MM.1S (cell line): ENCODE measurements at regions not wholly inside any gene's neighbourhood (a gene's known extent, or its start where the extent isn't known, plus 50 kb on each side); places are given as distances from the start of the nearest gene placed in this dataset.

Experiments
- DNase-seq: peaks from one replicate; pipeline ENCODE4 v3.0.0-alpha.2; 2015
- H2AFZ ChIP-seq: fragments of 300-600 bp; sonication (generic); 2 replicates; pipeline ENCODE4 v1.6.0; 2016; ENCODE audit warnings: antibody characterized with exemption, low read length
- H3F3A ChIP-seq: fragments of 300-600 bp; sonication (generic); 2 replicates; pipeline ENCODE4 v1.6.1; 2016; ENCODE audit warnings: mild to moderate bottlenecking, antibody characterized with exemption, low read length, moderate library complexity, mixed read lengths; ENCODE audit not compliant: insufficient read depth
- H3K27ac ChIP-seq: fragments of 300-600 bp; sonication (generic); 2 replicates; pipeline ENCODE4 v1.5.1; 2016; ENCODE audit warnings: mild to moderate bottlenecking, low read length
- H3K27me3 ChIP-seq: fragments of 300-600 bp; sonication (generic); replicated peaks from 2 replicates; pipeline ENCODE4 v1.6.0; 2016; ENCODE audit warnings: low read length; ENCODE audit not compliant: insufficient read depth
- H3K36me3 ChIP-seq: fragments of 300-600 bp; sonication (generic); replicated peaks from 2 replicates; pipeline ENCODE4 v1.6.1; 2016; ENCODE audit warnings: mild to moderate bottlenecking, low read length, mixed read lengths; ENCODE audit not compliant: insufficient read depth
- H3K4me1 ChIP-seq: fragments of 300-600 bp; sonication (generic); 2 replicates; pipeline ENCODE4 v1.6.1; 2016; ENCODE audit warnings: low read length, mixed read lengths
- H3K4me2 ChIP-seq: fragments of 300-600 bp; sonication (generic); 2 replicates; pipeline ENCODE4 v1.6.0; 2016; ENCODE audit warnings: low read depth, low read length
- H3K4me3 ChIP-seq: fragments of 300-600 bp; sonication (generic); 2 replicates; pipeline ENCODE4 v1.5.1; 2016; ENCODE audit warnings: low read length, mixed read lengths
- H3K79me2 ChIP-seq: fragments of 300-600 bp; sonication (generic); 2 replicates; pipeline ENCODE4 v1.6.1; 2016; ENCODE audit warnings: mixed run types, low read length, mixed read lengths
- H3K9ac ChIP-seq: fragments of 300-600 bp; sonication (generic); 2 replicates; pipeline ENCODE4 v1.6.1; 2016; ENCODE audit warnings: low read length, mixed read lengths
- H3K9me2 ChIP-seq: fragments of 300-600 bp; sonication (generic); replicated peaks from 2 replicates; pipeline ENCODE4 v1.6.1; 2016; ENCODE audit warnings: mild to moderate bottlenecking, low read length, mixed read lengths; ENCODE audit not compliant: insufficient read depth
- H3K9me3 ChIP-seq: fragments of 300-600 bp; sonication (generic); replicated peaks from 2 replicates; pipeline ENCODE4 v1.6.1; 2016; ENCODE audit warnings: mild to moderate bottlenecking, low read length, mixed read lengths; ENCODE audit not compliant: insufficient read depth
- H4K20me1 ChIP-seq: fragments of 300-600 bp; sonication (generic); 2 replicates; pipeline ENCODE4 v1.6.1; 2016; ENCODE audit warnings: mild to moderate bottlenecking, low read length, moderate library complexity, mixed read lengths; ENCODE audit not compliant: insufficient read depth
- CTCF ChIP-seq: fragments of 300-600 bp; sonication (generic); IDR thresholded peaks from 2 replicates; pipeline ENCODE4 v1.5.1; 2016; ENCODE audit warnings: antibody characterized with exemption, low read length, mixed read lengths
- EZH2 ChIP-seq: fragments of 300-600 bp; sonication (generic); optimal IDR thresholded peaks from 2 replicates; pipeline ENCODE3; 2017; ENCODE audit warnings: low read depth, mild to moderate bottlenecking, antibody characterized with exemption, low read length, mixed read lengths
- EZH2phosphoT487 ChIP-seq: fragments of 300-600 bp; sonication (generic); IDR thresholded peaks from 2 replicates; pipeline ENCODE4 v1.6.1; 2018; ENCODE audit warnings: antibody characterized with exemption, low read length

DNA sequence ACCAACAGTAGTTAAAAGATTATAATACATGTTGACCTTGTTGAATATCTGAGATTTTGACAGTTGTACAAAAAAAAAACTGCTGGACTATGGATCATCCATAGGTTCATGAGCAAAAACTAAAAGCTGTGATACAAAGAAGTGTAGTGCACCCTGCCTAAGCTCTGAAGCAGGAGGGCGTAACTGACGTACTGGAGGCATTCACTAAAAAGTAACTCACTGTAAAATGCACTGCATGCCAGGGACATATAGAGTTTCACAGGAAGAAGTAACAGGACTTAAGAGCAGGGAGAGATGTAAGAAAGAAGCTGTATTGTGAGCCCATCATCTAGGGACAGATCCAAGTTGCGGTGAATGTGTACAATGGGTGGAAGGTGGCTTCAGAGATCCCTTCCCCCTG is 177.9 kb downstream of the IRS2 start:
- DNase-seq = no peak
- H2AFZ ChIP-seq = no peak overlapping the region
- H4K20me1 ChIP-seq = no peaks in the 10 kb centered on the region
- no peak overlapping the region for H3K27ac ChIP-seq
- H3K9me3 ChIP-seq = no peaks in the 10 kb centered on the region
- no peaks in the 10 kb centered on the region for H3K36me3 ChIP-seq
- no peaks in the 10 kb centered on the region for H3K27me3 ChIP-seq
- TF ChIP-seq CTCF (no peak), EZH2 (no peak), EZH2phosphoT487 (no peak)
- no peak overlapping the region for H3K9ac ChIP-seq
- H3K4me2 ChIP-seq = no peak overlapping the region
- H3K4me3 ChIP-seq = no peak overlapping the region
- no peaks in the 10 kb centered on the region for H3K9me2 ChIP-seq
- H3K79me2 ChIP-seq = no peaks in the 10 kb centered on the region
- H3F3A ChIP-seq = no peaks in the 10 kb centered on the region
- no peaks in the 10 kb centered on the region for H3K4me1 ChIP-seq

- Histone ChIP-seq H3K9me2 (no peaks in the 10 kb centered on the region), H3K27ac (no peak overlapping the region), H3K79me2 (no peaks in the 10 kb centered on the region), H4K20me1 (no peaks in the 10 kb centered on the region), H3K9me3 (no peaks in the 10 kb centered on the region), H3K4me2 (no peak overlapping the region), H3K9ac (no peak overlapping the region), H2AFZ (no peak overlapping the region), H3K4me3 (no peak overlapping the region), H3K27me3 (no peaks in the 10 kb centered on the region), H3K36me3 (no peaks in the 10 kb centered on the region), H3K4me1 (no peaks in the 10 kb centered on the region), H3F3A (no peaks in the 10 kb centered on the region)
- no peak for DNase-seq
- TF ChIP-seq CTCF (no peak), EZH2 (no peak), EZH2phosphoT487 (no peak)
Measured at GRCh38 chr13:109608059-109608458, 178.3 kb downstream of the IRS2 start.

GRCh38 chr13:109606520-109606919 is 179.9 kb downstream of the IRS2 start:
- no peak overlapping the region for H3K4me2 ChIP-seq
- no peak overlapping the region for H3K27ac ChIP-seq
- H4K20me1 ChIP-seq = no peaks in the 10 kb centered on the region
- no peaks in the 10 kb centered on the region for H3K79me2 ChIP-seq
- H3K9me2 ChIP-seq = no peaks in the 10 kb centered on the region
- no peak overlapping the region for H3K4me3 ChIP-seq
- H3K4me1 ChIP-seq = no peaks in the 10 kb centered on the region
- no peaks in the 10 kb centered on the region for H3K36me3 ChIP-seq
- H2AFZ ChIP-seq = no peak overlapping the region
- DNase-seq = no peak
- H3K9ac ChIP-seq = no peak overlapping the region
- TF ChIP-seq EZH2 (no peak), EZH2phosphoT487 (no peak), CTCF (no peak)
- no peaks in the 10 kb centered on the region for H3K27me3 ChIP-seq
- no peaks in the 10 kb centered on the region for H3K9me3 ChIP-seq
- no peaks in the 10 kb centered on the region for H3F3A ChIP-seq

GRCh38 chr13:109605846-109606245 is 180.5 kb downstream of the IRS2 start:
- Histone ChIP-seq H3K27me3 (no peaks in the 10 kb centered on the region), H3K9ac (no peak overlapping the region), H3K27ac (no peak overlapping the region), H3K4me3 (no peak overlapping the region), H3K9me2 (no peaks in the 10 kb centered on the region), H3K79me2 (no peaks in the 10 kb centered on the region), H2AFZ (no peak overlapping the region), H3K4me2 (no peak overlapping the region), H3K36me3 (no peaks in the 10 kb centered on the region), H3F3A (no peaks in the 10 kb centered on the region), H3K4me1 (no peaks in the 10 kb centered on the region), H3K9me3 (no peaks in the 10 kb centered on the region), H4K20me1 (no peaks in the 10 kb centered on the region)
- DNase-seq = no peak
- TF ChIP-seq CTCF (no peak), EZH2phosphoT487 (no peak), EZH2 (no peak)
